Natural killer cell treated with Interleukin-12 subunit alpha and Interleukin-12 subunit beta and Interleukin-15 and Interleukin-18, amount 100 ng/mL, for 72 hours (primary cell): ENCODE measurements at regions not wholly inside any gene's neighbourhood (a gene's known extent, or its start where the extent isn't known, plus 50 kb on each side); places are given as distances from the start of the nearest gene placed in this dataset.

ENCODE experiments used
- ATAC-seq, 2 donors: fragments of 150-1000 bp; cut with Tn5 transposase in 1 of 2; sonication (Bioruptor Pico), chemical (Tn5 transposase) in 1 of 2; 2 replicates each; pipeline ENCODE4 v1.10.0; 2021
- DNase-seq: peaks from one replicate; pipeline ENCODE4 v3.0.0; 2022; ENCODE audit warnings: low spot score
- H3K27ac Mint-ChIP-seq, 2 donors: 1 replicate in 1 of 2; 2 replicates in 1 of 2; pipeline ENCODE4 v1.8.0; 2022; ENCODE audit warnings: mixed read lengths in 2 of 2, mild to moderate bottlenecking in 1 of 2, moderate library complexity in 1 of 2
- H3K27me3 Mint-ChIP-seq, 2 donors: 1 replicate in 1 of 2; 2 replicates in 1 of 2; pipeline ENCODE4 v1.8.0; 2022; ENCODE audit warnings: mixed read lengths in 2 of 2
- H3K36me3 Mint-ChIP-seq: one replicate; pipeline ENCODE4 v1.8.0; 2022; ENCODE audit warnings: mixed read lengths
- H3K4me1 Mint-ChIP-seq, 2 donors: 1 replicate in 1 of 2; 2 replicates in 1 of 2; pipeline ENCODE4 v1.8.0; 2022; ENCODE audit warnings: low read depth in 2 of 2, mixed read lengths in 2 of 2, mild to moderate bottlenecking in 1 of 2
- H3K4me3 Mint-ChIP-seq: one replicate; pipeline ENCODE4 v1.8.0; 2022; ENCODE audit warnings: mixed read lengths
- H3K9me3 Mint-ChIP-seq: 2 replicates; pipeline ENCODE4 v1.8.0; 2022; ENCODE audit warnings: mixed read lengths

DNA sequence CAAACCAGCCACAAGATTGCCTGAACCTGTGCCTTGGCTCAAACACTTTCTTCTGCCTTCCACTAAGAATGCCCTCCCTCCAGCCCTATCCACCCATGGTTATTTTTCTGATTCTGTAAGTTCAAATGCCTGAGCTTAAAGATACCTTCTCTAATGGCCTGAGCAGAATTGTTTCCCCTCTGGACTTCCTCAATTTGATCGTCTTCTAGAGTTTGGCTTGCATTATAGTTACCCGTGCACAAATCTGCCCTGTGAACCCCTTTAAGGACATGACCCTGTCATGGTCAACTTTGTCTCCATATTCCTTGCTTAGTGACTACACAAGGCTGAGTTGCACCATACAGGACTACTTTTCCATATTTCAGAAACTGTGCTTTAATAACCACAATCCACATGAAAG, 481.0 kb downstream of the FOXO1 start:
- Mint-ChIP-seq H3K9me3 (no peaks in the 10 kb centered on the region), H3K27me3 (peaks cover 0 to 10% of the 10 kb centered on the region in 2 donors), H3K36me3 (no peaks in the 10 kb centered on the region), H3K27ac (no peak overlapping the region), H3K4me3 (no peak overlapping the region), H3K4me1 (peaks cover 15 to 23% of the 10 kb centered on the region in 2 donors)
- ATAC-seq, result no peak
- no peak for DNase-seq

DNA sequence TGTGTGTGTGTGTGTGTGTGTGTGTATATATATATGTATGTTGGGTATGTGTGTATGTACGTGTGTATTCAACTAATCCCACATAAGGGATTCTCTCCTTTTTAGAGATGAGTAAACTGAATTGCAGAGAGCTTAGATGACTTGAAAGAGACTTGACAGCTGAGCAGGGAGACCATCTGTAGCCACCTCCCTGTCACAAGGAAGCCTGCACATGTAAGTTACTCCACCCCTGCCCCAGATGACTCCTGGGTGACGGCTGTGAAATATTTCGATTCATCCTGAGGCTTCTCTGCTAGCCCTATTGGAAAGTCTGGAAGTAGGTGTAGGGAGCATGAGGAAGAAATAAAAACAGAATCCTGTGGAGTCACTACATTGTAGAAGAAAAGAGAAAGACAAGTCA, 480.4 kb downstream of the FOXO1 start:
- no peak overlapping the region for H3K27ac Mint-ChIP-seq
- ATAC-seq (no peak), DNase-seq (no peak)
- H3K9me3 Mint-ChIP-seq, result no peaks in the 10 kb centered on the region
- no peak overlapping the region for H3K4me3 Mint-ChIP-seq
- H3K27me3 Mint-ChIP-seq, result peaks cover 0 to 10% of the 10 kb centered on the region in 2 donors
- H3K4me1 Mint-ChIP-seq, result peaks cover 19 to 27% of the 10 kb centered on the region in 2 donors
- H3K36me3 Mint-ChIP-seq, result no peaks in the 10 kb centered on the region

DNA sequence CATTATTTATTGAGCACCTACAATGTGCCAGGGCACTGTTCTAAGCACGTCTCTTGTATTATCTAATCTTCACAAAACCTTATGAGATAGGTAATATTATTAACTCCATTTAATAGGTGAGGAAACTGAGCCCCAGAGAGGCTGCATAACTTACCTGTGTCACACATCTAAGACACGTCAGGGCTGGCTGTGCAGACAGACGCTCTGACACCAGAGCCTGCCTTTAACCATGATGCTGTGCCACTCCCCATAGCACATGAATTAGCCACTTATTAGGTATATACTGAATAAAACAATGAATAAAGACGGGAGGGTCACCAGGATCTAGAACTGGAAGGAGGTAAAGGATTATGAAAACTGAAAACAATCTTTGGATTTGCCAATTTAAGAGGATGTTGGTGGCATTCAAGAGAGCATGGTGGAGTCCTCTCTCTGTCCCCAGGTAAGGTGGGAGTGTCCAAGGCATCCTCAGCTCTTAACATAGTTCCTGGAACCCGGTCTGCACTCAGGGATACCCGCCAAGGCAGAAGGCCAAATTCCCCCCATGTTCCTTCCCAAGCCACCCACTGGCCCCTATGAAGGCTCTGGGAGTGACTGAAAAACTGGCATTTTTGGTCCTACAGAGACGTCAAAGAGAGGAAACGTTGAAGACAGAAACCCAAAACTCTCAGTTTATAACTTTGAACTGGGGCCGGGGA, 479.7 kb downstream of the FOXO1 start:
- no peak overlapping the region for H3K27ac Mint-ChIP-seq
- ATAC-seq (no peak), DNase-seq (no peak)
- peaks cover 0 to 10% of the 10 kb centered on the region in 2 donors for H3K27me3 Mint-ChIP-seq
- no peaks in the 10 kb centered on the region for H3K9me3 Mint-ChIP-seq
- peak overlapping the region; percentile 43 for H3K4me3 Mint-ChIP-seq
- peaks cover 19 to 27% of the 10 kb centered on the region in 2 donors for H3K4me1 Mint-ChIP-seq
- H3K36me3 Mint-ChIP-seq, result no peaks in the 10 kb centered on the region

DNA sequence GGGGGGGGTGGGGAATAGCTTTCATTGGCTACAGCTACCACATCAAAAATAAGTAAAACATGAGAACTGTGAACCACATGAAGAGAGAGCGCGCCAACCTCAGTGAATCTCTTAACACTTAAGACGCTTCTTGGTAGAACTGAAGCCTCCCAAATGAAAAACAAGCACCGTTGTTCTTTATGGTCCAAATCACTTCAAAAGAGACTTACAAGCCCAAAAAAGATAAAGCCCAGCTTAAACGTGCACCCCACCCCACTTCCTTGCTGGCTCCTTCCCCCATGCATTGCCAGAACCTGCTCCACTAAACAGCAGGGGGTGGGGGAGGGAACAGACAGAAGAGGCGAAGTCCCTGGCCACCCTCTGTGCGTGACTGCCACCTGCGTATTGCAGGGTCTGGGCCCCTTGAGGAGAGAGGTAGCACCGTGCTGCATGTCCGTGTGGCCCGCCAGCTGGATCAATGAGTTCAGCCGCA, 479.1 kb downstream of the FOXO1 start:
- Mint-ChIP-seq H3K27me3 (peaks cover 0 to 10% of the 10 kb centered on the region in 2 donors), H3K4me1 (peaks cover 19 to 27% of the 10 kb centered on the region in 2 donors)

DNA sequence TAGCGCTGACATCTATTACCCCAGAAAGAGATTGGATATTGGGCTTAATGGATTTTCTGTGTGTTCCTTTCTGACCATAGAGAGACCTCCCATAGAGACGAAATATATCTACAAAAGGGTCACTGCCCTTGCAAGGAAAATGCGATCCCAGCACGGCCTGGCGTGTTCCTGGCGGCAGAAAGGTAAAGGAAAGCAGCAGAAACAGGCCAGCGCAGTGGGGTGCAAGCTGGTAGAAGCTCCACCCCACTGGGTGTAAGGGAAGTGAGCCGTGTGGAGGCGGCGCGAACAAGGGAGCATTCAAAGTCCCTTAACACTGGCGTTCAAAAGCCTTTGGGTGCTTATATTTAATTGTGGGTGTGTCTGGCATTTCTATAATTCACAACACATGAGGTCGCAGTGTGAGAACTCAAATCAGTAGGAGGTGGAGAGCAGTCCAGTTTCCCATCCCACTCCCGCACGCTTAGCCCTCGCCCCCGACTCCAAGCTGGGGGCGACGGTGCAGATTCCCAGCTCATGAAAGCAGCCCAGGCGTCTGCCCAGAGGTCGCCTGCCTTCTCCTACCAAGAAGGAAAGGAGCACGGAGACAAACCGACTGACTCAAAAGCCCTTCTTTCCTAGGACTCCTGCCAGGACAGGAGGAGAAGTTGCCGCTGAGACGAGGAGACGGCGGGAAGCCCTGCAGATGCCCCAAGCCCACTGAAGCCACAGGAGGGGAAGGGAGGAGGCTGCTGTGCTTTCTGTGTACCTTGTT, 478.4 kb downstream of the FOXO1 start:
- H3K4me3 Mint-ChIP-seq, result peak overlapping the region; percentile 43
- H3K27me3 Mint-ChIP-seq, result peaks cover 0 to 10% of the 10 kb centered on the region in 2 donors
- H3K36me3 Mint-ChIP-seq, result no peaks in the 10 kb centered on the region
- peaks cover 19 to 27% of the 10 kb centered on the region in 2 donors for H3K4me1 Mint-ChIP-seq
- DNase-seq, result no peak
- H3K27ac Mint-ChIP-seq, result no peak overlapping the region
- ATAC-seq, result no peak
- H3K9me3 Mint-ChIP-seq, result no peaks in the 10 kb centered on the region

More for the DNA sequence above, 479.1 kb downstream of the FOXO1 start:
- Mint-ChIP-seq H3K36me3 (no peaks in the 10 kb centered on the region), H3K4me3 (peak overlapping the region; percentile 43), H3K27ac (no peak overlapping the region), H3K9me3 (no peaks in the 10 kb centered on the region)
- DNase-seq (no peak), ATAC-seq (peak; percentile 30 to 38)

DNA sequence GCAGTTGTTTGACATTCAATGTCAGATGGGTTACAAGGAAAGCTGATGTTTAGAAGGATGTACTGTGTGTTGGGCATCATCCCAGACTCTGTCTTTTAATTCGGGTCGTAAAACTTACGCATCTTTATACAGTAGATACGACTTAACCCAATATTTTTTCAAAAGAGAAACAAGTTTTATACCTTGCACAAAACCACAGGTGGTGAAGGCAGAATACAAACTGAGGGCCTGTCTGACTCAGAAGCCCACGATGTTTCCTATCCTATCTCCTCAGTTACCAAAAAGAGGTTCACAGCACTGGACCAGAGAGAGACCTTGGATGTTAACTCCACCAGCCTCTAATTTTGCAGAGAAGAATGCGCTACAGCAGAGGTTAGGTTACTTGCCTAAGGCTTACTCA, 477.0 kb downstream of the FOXO1 start:
- Mint-ChIP-seq H3K27ac (no peak overlapping the region), H3K36me3 (no peaks in the 10 kb centered on the region), H3K9me3 (no peaks in the 10 kb centered on the region), H3K4me3 (no peak overlapping the region), H3K27me3 (peaks cover 5 to 10% of the 10 kb centered on the region in 2 donors), H3K4me1 (peaks cover 19 to 27% of the 10 kb centered on the region in 2 donors)
- ATAC-seq (no peak), DNase-seq (no peak)

DNA sequence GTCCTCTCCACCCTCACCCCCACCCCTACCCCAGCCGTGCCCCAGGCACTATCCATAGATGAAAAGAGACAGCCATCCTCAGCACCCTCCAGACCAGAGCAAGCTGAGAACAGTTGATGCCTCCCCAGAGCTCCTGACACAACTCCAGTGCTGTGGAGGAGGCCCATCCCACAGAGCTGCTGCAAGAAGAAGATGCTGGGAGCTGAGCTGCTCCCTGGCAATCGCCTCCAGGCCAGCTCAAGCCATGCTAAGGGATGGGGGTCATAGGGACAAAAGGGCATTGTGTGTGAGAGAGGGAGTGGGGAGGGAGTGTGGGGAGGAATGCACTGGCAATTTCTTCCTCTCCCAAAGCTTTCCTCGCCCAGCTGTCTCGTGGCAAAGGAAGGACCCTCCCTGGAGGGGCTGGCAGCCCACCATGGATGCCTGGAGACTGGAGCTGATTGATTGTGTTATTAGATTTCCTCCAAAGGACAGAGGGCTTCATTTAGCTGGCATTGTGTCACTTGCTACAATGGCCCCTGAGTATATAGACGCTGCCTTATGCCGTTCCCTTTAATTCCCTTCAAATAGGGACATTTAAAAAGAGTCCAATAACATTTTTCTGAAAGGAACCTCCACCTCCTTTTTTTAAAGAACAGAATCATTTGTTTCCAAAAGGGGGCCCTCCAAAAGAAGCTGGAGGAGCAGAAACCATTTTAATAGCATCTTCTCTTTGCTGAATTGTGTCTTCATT, 476.4 kb downstream of the FOXO1 start:
- no peaks in the 10 kb centered on the region for H3K36me3 Mint-ChIP-seq
- H3K4me1 Mint-ChIP-seq, result peaks cover 19 to 27% of the 10 kb centered on the region in 2 donors
- H3K27me3 Mint-ChIP-seq, result peaks cover 12 to 13% of the 10 kb centered on the region in 2 donors
- peak overlapping the region in 1 of 2 donors; percentile 70 for H3K27ac Mint-ChIP-seq
- no peak for ATAC-seq
- no peak overlapping the region for H3K4me3 Mint-ChIP-seq
- H3K9me3 Mint-ChIP-seq, result no peaks in the 10 kb centered on the region
- no peak for DNase-seq

DNA sequence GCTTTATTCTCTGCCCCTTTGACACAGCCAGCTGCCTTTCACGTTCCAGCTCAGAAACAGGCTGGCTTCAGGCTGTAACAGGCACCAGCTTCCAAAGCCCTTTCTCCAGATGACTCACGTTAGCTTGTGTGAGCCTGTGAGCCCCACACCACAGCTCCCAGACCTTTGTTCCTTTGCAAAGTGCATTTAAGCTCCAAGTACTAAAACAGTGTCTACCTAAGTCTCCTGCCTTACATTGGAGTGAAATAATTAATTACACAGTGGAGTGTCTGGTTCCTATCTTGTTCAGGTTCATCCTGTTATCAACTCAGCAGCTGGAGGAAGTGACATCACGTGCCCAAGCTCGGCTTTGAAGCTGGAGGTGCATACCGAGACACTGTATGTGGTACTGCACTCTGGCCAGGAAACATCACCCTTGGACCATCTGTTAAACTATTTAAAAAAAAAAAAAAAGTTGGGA, 475.8 kb downstream of the FOXO1 start:
- peak in 1 of 2 donors; percentile 51 for ATAC-seq
- H3K36me3 Mint-ChIP-seq, result no peaks in the 10 kb centered on the region
- DNase-seq, result no peak
- peak overlapping the region in 1 of 2 donors; percentile 70 for H3K27ac Mint-ChIP-seq
- no peaks in the 10 kb centered on the region for H3K9me3 Mint-ChIP-seq
- H3K4me1 Mint-ChIP-seq, result peaks cover 19 to 27% of the 10 kb centered on the region in 2 donors
- H3K4me3 Mint-ChIP-seq, result no peak overlapping the region
- H3K27me3 Mint-ChIP-seq, result peaks cover 11 to 13% of the 10 kb centered on the region in 2 donors

DNA sequence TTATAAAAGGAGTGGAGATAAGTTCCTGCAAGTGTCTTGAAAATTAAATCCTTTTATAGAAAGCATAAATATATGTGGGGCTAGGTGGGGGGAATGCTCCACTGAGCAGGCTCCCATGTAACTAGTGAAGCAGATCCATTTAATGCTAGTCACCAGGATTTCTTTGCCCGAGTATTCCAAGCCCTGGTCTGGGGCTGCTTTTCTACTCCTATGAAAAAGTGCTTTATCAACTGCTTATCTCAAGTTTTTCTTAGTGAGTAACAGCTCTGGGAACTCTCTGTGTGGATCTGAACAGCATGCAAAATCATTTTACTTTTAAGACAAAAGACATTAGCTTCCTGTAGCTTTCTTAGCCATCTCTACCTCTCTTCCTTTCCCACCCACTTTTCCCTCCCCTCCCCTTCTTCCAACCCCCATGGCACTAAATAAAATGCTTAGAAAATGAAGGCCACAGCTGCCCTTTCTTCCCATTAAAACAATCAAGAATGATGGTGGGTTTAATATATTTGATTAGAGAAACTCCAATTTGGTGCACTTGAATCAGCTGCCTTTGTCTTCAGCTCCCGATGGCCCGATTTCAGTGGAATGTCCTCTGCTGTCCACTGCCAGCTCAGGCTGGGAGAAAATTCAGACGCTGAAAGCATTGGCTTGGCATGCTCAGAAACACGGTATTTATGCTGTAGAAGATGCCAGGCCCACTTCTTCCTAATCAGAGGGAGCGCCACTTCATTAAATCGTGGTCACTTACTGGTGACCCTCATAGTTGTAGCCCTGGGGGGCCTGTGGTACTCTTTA, 475.1 kb downstream of the FOXO1 start:
- peaks cover 19 to 23% of the 10 kb centered on the region in 2 donors for H3K4me1 Mint-ChIP-seq
- H3K27me3 Mint-ChIP-seq, result peaks cover 9 to 13% of the 10 kb centered on the region in 2 donors
- no peaks in the 10 kb centered on the region for H3K36me3 Mint-ChIP-seq
- ATAC-seq, result no peak
- H3K4me3 Mint-ChIP-seq, result no peak overlapping the region
- no peaks in the 10 kb centered on the region for H3K9me3 Mint-ChIP-seq
- H3K27ac Mint-ChIP-seq, result peak overlapping the region in 1 of 2 donors; percentile 70
- DNase-seq, result no peak

DNA sequence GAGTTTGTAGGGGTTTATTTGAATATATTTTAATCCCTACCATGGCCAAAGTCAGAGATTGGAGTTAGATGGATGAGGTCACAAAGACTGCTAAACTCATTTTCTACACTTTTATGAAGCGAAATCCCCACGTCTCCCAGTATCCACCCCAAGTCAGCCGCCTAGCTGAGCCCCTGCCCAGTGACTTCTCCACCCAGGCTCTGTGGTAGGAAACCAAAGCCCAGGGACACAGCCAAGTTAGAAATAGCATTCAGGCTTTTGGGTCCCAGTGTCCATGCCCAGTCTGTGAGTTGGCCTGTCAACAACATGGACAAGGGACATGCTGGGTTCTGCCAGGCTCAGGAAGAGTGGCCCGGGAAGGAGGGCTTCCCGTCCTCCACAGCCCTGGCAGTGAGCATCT, 474.0 kb downstream of the FOXO1 start:
- Mint-ChIP-seq H3K27me3 (peaks cover 7 to 13% of the 10 kb centered on the region in 2 donors), H3K4me3 (no peak overlapping the region), H3K36me3 (no peaks in the 10 kb centered on the region), H3K27ac (no peak overlapping the region), H3K9me3 (no peaks in the 10 kb centered on the region), H3K4me1 (peaks cover 12 to 21% of the 10 kb centered on the region in 2 donors)
- DNase-seq, result no peak
- ATAC-seq, result no peak

DNA sequence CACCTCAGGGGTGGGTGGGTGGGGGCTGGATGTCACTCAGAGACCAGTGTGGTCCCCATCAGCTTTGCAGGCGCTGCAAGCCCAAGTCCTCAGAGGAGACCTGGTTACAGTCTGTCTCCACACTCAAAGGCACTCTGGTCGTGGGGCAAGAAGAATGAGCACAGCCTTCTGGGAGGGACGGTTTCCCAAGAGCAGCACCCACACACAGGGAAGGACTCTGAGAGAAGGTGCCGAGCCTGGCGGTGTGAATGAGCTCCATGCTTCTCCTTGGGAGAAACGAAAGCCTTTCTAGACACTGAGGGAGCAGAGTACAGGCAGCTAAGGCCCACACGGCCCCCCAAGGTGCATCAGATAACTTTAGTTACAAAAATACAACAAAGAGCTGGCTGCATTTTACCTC, 473.6 kb downstream of the FOXO1 start:
- no peak for ATAC-seq
- no peak overlapping the region for H3K27ac Mint-ChIP-seq
- no peaks in the 10 kb centered on the region for H3K36me3 Mint-ChIP-seq
- H3K4me3 Mint-ChIP-seq, result no peak overlapping the region
- peaks cover 8 to 17% of the 10 kb centered on the region in 2 donors for H3K4me1 Mint-ChIP-seq
- H3K9me3 Mint-ChIP-seq, result no peaks in the 10 kb centered on the region
- H3K27me3 Mint-ChIP-seq, result peaks cover 4 to 13% of the 10 kb centered on the region in 2 donors
- DNase-seq, result no peak

DNA sequence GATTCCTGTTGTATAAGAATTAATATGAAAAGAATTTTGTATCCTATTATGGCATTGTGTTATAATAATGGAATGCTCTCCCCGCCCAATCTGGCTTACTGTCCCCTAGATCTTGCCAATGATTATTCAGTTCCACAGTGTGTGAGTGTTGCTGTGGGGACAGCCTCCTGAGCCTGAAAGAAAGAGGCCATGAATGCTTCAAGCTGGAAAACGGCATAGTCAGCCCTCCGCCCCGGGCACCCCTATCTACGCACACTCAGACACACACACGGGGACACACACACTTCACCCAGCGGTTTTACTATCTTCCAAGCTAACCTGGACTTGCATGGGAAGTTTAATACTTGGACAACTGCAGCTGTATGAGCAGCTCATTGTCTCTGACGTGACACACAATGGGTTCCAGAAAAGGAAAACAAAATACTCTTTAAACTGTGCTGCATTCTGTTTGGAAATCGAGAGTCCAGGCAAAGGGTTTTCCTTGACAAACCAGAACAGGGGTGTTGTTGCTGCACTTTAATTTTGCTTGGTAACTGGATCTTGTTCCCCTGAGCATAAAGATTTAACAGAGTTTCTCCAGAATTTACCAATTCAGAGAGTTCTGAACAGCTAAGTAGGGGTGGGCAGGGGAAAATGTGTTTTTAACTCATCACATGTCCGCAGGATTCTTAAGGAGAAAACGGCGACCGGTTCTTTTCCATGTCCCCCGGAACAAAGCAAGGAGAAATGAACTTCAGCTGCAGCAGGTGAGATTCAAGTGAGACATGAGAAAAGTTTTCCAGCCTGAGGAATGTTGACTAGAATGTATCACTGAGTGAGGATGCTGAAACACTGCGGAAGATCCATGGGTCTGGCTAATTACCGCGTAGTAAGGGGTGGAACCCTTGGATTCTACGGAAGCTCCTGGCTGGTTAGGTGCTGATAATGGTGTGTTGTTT, 472.9 kb downstream of the FOXO1 start:
- ATAC-seq (no peak), DNase-seq (no peak)
- no peaks in the 10 kb centered on the region for H3K9me3 Mint-ChIP-seq
- H3K36me3 Mint-ChIP-seq, result no peaks in the 10 kb centered on the region
- H3K4me1 Mint-ChIP-seq, result peaks cover 7 to 15% of the 10 kb centered on the region in 2 donors
- H3K27ac Mint-ChIP-seq, result no peak overlapping the region
- peaks cover 4 to 15% of the 10 kb centered on the region in 2 donors for H3K27me3 Mint-ChIP-seq
- H3K4me3 Mint-ChIP-seq, result no peak overlapping the region
